ENCODE measurements at regions not wholly inside any gene's neighbourhood (a gene's known extent, or its start where the extent isn't known, plus 50 kb on each side); places are given as distances from the start of the nearest gene placed in this dataset.
A peak's percentile ranks its signal among the peaks of the same experiment; 100 is the strongest.
"Not testable (repeated sequence)": the region's sequence is repeated elsewhere in the genome, so short reads cannot be mapped to it uniquely, and the experiment has no call there.

DNA sequence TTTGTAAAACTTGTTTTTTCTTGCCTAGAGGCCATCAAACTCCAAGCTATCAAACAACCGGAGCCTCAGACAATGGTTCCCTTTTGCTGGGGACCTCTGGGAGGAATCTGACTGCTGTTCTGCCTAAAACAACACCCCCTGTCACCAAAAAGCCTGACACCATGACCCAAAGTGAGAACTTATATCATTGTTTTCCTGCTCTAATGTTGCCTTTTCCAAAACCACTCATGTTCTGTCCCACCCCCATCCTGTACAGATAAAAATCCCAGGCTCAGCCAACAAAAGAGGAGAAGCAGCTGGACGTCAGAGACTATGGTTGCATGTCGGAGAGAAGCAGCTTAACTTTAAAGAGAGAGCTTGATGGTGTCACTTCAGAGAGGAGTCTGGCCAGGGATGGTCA lies 327.2 kb upstream of the CXADR start:
- DNase-seq, result peak; percentile 11

DNA sequence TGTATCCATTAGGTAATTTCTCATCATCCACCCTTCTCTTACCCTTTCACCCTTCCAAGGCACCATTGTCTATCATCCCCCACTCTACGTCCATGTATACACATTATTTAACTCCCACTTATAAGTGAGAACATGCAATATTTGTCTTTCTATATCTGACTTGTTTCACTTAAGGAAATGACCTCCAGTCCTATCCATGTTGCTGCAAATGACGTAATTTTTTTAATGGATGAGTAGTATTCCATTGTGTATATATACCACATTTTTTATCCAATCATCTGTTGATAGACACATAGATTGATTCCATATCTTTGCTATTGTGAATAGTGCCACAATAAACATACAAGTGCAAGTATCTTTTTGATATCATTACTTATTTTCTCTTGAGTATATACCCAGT lies 322.9 kb upstream of the CXADR start:
- DNase-seq, result no peak

- DNase-seq, result no peak
Measured at GRCh38 chr21:17191346-17191993, 321.4 kb upstream of the CXADR start.

DNA sequence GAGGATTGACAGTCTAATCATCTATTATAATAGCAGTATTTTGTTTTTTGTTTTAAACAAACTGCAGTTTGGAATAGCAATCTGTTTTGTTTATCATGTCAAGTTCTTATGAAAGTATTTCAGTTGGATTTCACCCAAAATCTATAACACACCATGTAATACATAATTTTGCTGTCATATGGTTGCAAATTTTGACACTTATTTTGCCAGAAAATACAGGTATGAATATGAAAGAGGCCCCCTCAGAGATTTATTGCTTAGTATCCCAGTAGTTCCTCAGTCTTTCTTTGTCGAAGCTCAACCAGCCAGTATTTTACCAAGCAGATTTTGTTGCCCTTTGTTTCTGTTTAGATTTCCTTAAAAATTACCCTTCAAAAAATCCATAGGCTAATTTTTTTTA lies 317.5 kb upstream of the CXADR start:
- no peak for DNase-seq

GRCh38 chr21:17195976-17196375 lies 316.9 kb upstream of the CXADR start:
- DNase-seq, result no peak

DNA sequence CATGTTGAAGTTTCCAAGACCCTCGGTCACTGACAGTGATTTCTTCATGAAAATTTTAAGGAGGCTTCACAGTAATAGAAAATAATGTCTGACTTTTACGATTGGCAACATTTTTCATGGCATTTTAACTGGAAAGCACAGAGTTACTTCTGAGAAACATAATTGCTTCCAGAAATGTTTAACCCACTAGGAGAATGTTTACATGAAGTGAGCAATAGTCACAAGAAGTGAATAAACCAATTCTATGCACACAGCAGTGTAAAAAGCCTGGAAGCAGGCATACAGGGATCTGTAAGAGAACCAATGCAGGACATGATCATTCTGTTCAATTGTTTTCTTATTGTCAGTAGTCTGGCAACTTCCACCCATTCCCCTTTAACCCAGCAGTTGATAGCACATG lies 316.2 kb upstream of the CXADR start:
- no peak for DNase-seq

- DNase-seq, result no peak
Measured at GRCh38 chr21:17197996-17198395, 314.8 kb upstream of the CXADR start.

DNA sequence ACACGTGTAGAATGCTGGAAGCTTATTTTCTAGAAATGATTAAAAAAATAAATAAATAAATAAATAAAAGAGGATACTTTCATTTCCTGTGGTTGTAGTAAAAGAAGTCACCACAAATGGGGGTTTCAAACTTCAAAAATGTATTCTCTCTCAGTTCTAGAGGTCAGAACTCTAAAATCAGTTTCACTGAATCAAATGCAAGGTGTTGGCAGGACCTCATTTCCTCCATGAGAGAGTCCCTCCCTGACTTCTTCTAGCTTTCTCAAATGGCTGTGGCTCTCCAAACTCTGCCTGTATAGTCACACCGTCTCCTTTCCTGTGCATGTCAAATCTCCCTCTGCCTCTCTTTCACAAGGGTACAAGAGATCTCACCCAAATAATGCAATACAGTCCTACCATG lies 312.6 kb upstream of the CXADR start:
- DNase-seq, result no peak

DNA sequence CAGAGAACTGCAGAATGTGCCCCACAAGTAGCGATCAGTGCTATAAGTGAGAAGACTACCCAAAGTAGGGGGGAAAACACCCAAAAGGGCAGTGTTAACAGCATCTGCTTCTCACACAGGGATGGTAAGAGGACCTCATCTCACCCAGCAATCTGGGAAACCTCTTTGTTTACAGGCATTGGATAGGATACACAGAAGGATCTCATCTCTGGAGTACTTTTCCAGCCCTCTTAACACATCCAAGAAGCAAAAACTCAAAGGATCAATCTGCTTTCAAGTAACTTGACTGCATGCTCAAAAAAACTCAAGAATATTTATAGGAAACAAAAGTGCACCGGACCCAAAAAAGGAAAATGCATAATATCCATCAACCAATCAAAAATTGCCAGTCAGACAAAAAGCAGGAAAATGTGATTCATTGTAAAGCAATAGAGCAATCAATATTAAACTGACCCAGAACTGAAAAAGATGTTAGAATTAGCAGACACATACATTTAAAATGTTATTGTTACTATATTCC lies 311.0 kb upstream of the CXADR start:
- no peak for DNase-seq

GRCh38 chr21:17214801-17215200 lies 298.0 kb upstream of the CXADR start:
- DNase-seq, result no peak

GRCh38 chr21:17219050-17219449 lies 293.8 kb upstream of the CXADR start:
- DNase-seq, result not testable (repeated sequence)

GRCh38 chr21:17231124-17231523 lies 281.7 kb upstream of the CXADR start:
- no peak for DNase-seq

GRCh38 chr21:17231771-17232170 lies 281.1 kb upstream of the CXADR start:
- no peak for DNase-seq

GRCh38 chr21:17238468-17238867 lies 274.4 kb upstream of the CXADR start:
- no peak for DNase-seq

DNA sequence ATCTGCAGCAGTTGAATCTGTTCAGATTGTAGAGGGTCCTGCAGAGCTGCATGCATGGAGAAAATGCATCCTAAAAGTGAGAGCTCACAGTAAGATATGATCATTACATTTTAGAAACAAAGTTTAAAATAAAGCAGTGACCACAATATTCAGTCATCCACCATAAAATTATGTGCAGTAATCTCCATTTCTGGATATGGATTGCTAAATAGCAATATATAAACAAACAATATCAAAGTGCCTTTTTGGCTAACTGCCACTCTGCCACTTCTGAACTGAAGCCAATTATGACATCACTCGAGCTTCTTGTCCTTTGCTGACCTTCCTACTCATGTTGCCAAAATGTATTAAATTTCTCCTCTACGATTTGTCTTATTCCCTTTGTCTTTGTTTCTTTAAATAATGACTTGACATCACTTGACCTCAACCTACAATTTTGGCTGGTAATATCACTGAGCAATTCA lies 262.0 kb upstream of the CXADR start:
- no peak for DNase-seq

DNA sequence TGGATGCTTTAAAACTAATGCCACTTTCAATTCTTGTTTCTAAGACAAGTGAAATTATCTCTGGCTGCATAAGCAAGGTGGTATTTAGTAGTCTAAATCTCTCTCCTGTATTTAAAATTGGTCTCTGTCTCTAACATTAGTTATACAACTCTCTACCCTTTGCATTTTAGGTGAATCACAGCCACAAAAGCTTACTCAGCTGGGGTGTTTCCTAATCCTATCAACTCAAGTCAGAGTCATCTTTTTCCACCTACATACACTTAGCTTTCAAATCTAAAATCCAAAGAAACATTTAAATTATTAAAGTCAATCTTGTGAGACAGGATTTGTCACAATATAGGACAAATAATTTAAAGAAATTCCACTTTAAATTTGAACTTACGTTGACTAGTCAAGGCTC lies 255.1 kb upstream of the CXADR start:
- no peak for DNase-seq

GRCh38 chr21:17264182-17264581 lies 248.7 kb upstream of the CXADR start:
- peak; percentile 8 for DNase-seq

DNA sequence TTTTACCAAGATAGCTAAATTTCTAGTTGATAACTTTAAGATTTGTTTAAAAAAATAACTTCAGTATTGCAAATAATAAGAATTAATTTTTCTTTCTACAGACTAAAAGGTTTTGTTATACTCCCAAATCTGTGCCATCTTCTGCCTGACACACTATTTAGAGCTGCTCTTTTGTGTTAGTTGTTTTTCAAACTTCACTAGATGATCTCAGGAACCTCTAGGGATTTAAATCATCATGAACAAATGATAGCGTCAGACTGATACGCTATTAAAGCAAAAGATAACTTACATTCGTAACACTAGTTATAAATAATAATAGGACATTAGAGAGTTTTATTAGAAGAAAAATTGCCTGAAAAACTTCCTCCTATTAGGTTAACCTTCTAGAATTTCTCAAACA lies 243.1 kb upstream of the CXADR start:
- no peak for DNase-seq

DNA sequence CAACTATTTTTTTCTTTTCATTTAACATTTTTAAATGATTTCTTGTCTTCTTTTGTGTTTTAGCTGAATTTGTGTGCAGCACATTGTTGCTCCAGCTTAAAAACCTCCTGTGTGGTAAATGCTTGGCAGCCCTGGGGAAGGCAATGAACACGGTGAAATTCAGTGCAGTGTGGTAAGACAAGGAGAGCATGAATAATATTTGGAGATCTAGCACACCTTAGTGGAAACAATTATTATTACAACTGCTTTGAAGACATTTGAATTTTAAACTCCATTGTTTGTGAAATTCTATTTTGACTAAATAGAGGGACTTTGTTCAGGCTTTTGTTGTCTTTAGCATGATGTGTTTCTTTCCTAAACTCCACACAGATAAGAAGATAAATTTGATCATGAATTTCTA lies 242.6 kb upstream of the CXADR start:
- DNase-seq, result peak; percentile 63

- no peak for DNase-seq
Measured at GRCh38 chr21:17279663-17280062, 233.2 kb upstream of the CXADR start.

DNA sequence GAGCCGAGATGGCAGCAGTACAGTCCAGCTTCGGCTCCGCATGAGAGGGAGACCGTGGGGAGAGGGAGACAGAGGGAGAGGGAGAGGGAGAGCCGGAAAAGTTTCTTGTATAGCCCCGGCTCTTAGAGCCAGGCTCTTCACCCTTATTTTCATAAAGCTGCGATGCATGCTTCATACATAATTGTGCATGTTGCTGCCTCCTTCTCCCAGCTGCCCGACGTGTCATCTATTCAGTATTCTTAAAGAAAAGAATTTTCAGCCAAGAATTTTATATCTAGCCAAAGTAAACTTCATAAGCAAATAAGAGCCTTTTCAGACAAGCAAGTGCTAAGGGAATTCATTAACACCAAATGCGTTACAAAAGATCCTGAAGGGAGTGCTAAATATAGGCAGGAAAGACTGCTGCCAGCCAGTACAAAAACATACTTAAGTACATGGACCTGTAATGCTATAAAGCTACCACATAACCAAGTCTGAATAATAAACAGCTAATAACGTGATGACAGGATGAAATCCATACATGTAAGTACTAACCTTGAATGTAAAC lies 219.8 kb upstream of the CXADR start:
- DNase-seq, result not testable (repeated sequence)

DNA sequence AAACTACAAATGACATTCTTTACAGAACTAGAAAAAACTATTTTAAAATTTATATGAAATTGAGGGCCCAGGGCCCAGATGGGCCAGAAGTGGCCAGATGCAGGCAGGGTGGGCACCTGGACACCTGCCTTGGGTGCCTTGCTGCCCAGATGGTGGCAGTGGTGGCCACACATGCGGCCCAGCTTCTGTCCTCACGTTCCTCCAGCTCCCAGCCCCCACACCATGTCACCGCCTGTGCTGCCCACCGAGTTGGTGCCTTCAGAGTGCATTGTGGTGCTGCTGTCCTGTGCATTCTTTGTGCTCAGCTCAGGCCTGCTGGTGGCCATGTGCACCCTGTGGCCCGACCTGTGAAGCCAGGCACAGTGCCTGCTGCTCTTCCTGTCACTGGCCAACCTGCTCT lies 216.8 kb upstream of the CXADR start:
- no peak for DNase-seq

DNA sequence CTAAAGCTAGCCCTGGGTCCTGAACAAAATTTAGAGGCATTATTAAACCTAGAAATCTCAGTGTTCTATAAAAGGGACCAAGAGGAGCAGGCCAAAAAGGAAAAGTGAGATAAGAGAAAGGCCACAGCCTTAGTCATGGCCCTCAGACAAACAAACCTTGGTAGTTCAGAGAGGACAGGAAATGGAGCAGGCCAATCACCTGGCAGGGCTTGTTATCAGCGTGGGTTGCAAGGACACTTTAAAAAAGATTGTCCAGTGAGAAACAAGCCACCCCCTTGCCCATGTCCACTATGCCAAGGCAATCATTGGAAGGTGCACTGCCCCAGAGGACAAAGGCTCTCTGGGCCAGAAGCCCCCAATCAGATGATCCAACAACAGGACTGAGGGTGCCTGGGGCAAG lies 213.3 kb upstream of the CXADR start:
- not testable (repeated sequence) for DNase-seq

- not testable (repeated sequence) for DNase-seq
Measured at GRCh38 chr21:17327715-17328114, 185.1 kb upstream of the CXADR start.

Data from left kidney (tissue), 1 donor.